ENCODE measurements at regions not wholly inside any gene's neighbourhood (a gene's known extent, or its start where the extent isn't known, plus 50 kb on each side); places are given as distances from the start of the nearest gene placed in this dataset.

DNA sequence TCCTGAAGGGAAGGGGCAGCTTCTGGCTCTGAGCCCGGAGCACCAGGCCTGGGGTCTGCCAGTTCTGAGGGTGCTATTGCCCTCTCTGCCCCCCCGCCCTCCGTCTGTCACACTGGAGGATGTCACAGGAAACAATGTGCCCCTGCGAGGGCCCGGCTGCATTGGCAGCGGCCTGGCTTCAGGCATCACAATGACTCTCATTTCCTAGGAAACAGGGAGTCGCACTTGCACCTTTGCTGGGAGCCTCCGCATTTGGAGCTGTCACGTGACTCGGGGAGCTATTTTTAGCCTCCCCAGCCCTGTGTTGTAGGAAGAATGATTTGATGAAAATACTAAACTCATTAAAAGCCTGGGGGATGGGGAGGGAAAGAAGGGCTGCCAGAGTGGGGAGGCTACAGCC is 518.9 kb downstream of the SHQ1 start:
- no peaks in the 10 kb centered on the region for H3F3A ChIP-seq (ENCODE audit: insufficient read depth, low read depth)
- BruUV-seq (replicated peaks), result no TSS peak
- no peaks in the 10 kb centered on the region for H3K27me3 ChIP-seq (ENCODE audit: insufficient read depth, low read depth)
- POLR2A ChIA-PET (ENCODE audit: unreplicated experiment), result no interaction called here
- CTCF ChIA-PET, result no interaction called here
- H3K4me2 ChIP-seq, result no peak overlapping the region
- H3K27ac ChIP-seq, result no peak overlapping the region
- intact Hi-C loops (cut with micrococcal nuclease; ENCODE audit: unreplicated experiment), result no loop called here
- no peaks in the 10 kb centered on the region for H3K4me1 ChIP-seq (replicated peaks; ENCODE audit: insufficient read depth)
- H4K20me1 ChIP-seq (ENCODE audit: insufficient read depth), result no peaks in the 10 kb centered on the region
- H3K9me3 ChIP-seq (ENCODE audit: insufficient read depth, low read depth), result no peaks in the 10 kb centered on the region
- DNase-seq, result no peak
- TF ChIP-seq, protein P1, sequence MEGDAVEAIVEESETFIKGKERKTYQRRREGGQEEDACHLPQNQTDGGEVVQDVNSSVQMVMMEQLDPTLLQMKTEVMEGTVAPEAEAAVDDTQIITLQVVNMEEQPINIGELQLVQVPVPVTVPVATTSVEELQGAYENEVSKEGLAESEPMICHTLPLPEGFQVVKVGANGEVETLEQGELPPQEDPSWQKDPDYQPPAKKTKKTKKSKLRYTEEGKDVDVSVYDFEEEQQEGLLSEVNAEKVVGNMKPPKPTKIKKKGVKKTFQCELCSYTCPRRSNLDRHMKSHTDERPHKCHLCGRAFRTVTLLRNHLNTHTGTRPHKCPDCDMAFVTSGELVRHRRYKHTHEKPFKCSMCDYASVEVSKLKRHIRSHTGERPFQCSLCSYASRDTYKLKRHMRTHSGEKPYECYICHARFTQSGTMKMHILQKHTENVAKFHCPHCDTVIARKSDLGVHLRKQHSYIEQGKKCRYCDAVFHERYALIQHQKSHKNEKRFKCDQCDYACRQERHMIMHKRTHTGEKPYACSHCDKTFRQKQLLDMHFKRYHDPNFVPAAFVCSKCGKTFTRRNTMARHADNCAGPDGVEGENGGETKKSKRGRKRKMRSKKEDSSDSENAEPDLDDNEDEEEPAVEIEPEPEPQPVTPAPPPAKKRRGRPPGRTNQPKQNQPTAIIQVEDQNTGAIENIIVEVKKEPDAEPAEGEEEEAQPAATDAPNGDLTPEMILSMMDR (conservative IDR thresholded peaks at IDR 0.05), result no peak
- TF ChIP-seq EZH2 (IDR thresholded peaks at IDR 0.05; ENCODE audit: low read depth), result no peak
- H3K79me2 ChIP-seq (ENCODE audit: low read depth), result no peaks in the 10 kb centered on the region
- no peak overlapping the region for H2AFZ ChIP-seq
- H3K4me3 ChIP-seq, result no peak overlapping the region
- no peaks in the 10 kb centered on the region for H3K9me2 ChIP-seq (ENCODE audit: insufficient read depth)
- no peaks in the 10 kb centered on the region for H3K36me3 ChIP-seq (ENCODE audit: low read depth)

DNA sequence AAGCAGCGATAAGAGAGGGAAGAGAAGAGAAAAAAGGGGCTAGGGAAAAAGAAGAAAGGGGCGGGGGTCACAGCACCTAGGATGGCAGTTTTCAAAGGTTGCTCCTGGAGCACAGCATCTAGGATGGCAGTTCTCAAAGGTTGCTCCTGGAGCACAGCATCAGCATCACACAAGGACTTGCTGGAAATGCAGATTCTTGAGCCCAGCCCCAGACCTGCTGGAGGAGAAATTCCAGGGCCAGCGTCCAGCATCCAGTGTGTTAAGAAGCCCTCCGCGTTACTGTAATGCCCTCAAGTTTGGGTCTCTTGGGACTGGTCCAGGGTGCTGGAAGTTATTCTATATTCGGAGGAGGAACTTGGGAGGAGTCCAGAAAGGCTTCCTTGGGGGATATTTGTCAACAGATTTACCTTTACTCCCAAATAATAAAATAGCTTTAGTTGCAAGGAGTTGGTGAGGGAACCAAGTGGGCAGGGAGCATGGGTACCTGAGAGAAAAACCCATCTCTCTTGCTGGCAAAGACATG is 519.4 kb downstream of the SHQ1 start:
- no peak overlapping the region for H3K4me3 ChIP-seq
- H3F3A ChIP-seq (ENCODE audit: insufficient read depth, low read depth), result no peaks in the 10 kb centered on the region
- H3K27ac ChIP-seq, result no peak overlapping the region
- no peaks in the 10 kb centered on the region for H3K79me2 ChIP-seq (ENCODE audit: low read depth)
- no peak overlapping the region for H3K4me2 ChIP-seq
- H3K36me3 ChIP-seq (ENCODE audit: low read depth), result no peaks in the 10 kb centered on the region
- no peak for DNase-seq
- POLR2A ChIA-PET (ENCODE audit: unreplicated experiment), result no interaction called here
- H3K9me3 ChIP-seq (ENCODE audit: insufficient read depth, low read depth), result no peaks in the 10 kb centered on the region
- no peaks in the 10 kb centered on the region for H3K27me3 ChIP-seq (ENCODE audit: insufficient read depth, low read depth)
- BruUV-seq (replicated peaks), result no TSS peak
- no peaks in the 10 kb centered on the region for H4K20me1 ChIP-seq (ENCODE audit: insufficient read depth)
- intact Hi-C loops (cut with micrococcal nuclease; ENCODE audit: unreplicated experiment), result no loop called here
- H3K9me2 ChIP-seq (ENCODE audit: insufficient read depth), result no peaks in the 10 kb centered on the region
- no peak overlapping the region for H2AFZ ChIP-seq
- CTCF ChIA-PET, result no interaction called here
- H3K4me1 ChIP-seq (replicated peaks; ENCODE audit: insufficient read depth), result no peaks in the 10 kb centered on the region
- TF ChIP-seq, protein P1 (conservative IDR thresholded peaks at IDR 0.05), result no peak
- no peak for TF ChIP-seq EZH2 (IDR thresholded peaks at IDR 0.05; ENCODE audit: low read depth)

DNA sequence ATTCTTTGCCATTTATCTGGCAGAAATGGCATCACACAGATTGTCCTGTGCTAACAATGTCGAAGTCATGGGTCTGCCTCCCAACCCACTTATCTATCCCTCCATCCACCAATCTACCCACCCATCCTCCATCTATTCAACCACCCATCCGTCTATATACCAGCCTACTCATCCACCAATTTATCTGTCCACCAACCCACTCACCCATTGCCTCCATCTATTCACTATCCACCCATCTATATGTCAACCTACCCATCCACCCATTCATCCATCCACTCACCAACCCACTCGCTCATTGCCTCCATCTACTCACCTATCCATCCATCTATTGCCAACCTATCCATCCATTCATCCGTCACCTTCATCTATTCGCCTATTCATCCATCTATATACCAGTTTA is 521.2 kb downstream of the SHQ1 start:
- Histone ChIP-seq H3K9me2 (ENCODE audit: insufficient read depth) (no peaks in the 10 kb centered on the region), H3K4me1 (replicated peaks; ENCODE audit: insufficient read depth) (no peaks in the 10 kb centered on the region), H3K36me3 (ENCODE audit: low read depth) (no peaks in the 10 kb centered on the region), H3K4me2 (no peak overlapping the region), H3K9me3 (ENCODE audit: insufficient read depth, low read depth) (no peaks in the 10 kb centered on the region), H2AFZ (no peak overlapping the region), H3F3A (ENCODE audit: insufficient read depth, low read depth) (no peaks in the 10 kb centered on the region), H3K27ac (no peak overlapping the region), H4K20me1 (ENCODE audit: insufficient read depth) (no peaks in the 10 kb centered on the region), H3K4me3 (no peak overlapping the region), H3K27me3 (ENCODE audit: insufficient read depth, low read depth) (no peaks in the 10 kb centered on the region), H3K79me2 (ENCODE audit: low read depth) (no peaks in the 10 kb centered on the region)
- POLR2A ChIA-PET (ENCODE audit: unreplicated experiment), result no interaction called here
- CTCF ChIA-PET, result no interaction called here
- no peak for DNase-seq
- intact Hi-C loops (cut with micrococcal nuclease; ENCODE audit: unreplicated experiment), result no loop called here
- BruUV-seq (replicated peaks), result no TSS peak
- TF ChIP-seq EZH2 (IDR thresholded peaks at IDR 0.05; ENCODE audit: low read depth), result no peak
- TF ChIP-seq, protein P1 (conservative IDR thresholded peaks at IDR 0.05), result no peak
